Caco-2 (cell line): ENCODE measurements at regions not wholly inside any gene's neighbourhood (a gene's known extent, or its start where the extent isn't known, plus 50 kb on each side); places are given as distances from the start of the nearest gene placed in this dataset.

ENCODE experiments used
- BruUV-seq: library from RNA; stranded (reverse); fragments of 400-500 nt; replicated peaks from 2 replicates; lab custom pipeline; 2021; lab: Mats Ljungman, UMichigan
- CTCF ChIA-PET: fragments of 300-600 bp; sonication (Branson Sonifier 250); formaldehyde crosslinking; loops from one replicate; lab custom pipeline; 2022; ENCODE audit warnings: antibody characterized with exemption; lab: Charles Lee
- POLR2A ChIA-PET: fragments of 300-600 bp; sonication (Branson Sonifier 250); formaldehyde crosslinking; loops from one replicate; lab custom pipeline; 2022; ENCODE audit warnings: antibody characterized with exemption; lab: Charles Lee
- DNase-seq, 2 experiments: peaks; one replicate each; pipeline versions ENCODE4 v3.0.0 to v3.0.0-alpha.2; 2020 to 2022
- H3K27me3 ChIP-seq: replicated peaks from 2 replicates; pipeline ENCODE4 v1.6.0; 2011; ENCODE audit warnings: low read length; ENCODE audit not compliant: control insufficient read depth, insufficient read depth
- H3K36me3 ChIP-seq: 2 replicates; pipeline ENCODE4 v1.5.1; 2011; ENCODE audit warnings: low read length; ENCODE audit not compliant: control insufficient read depth, insufficient read depth
- H3K4me1 ChIP-seq: fragments of 250-450 bp; sonication (Bioruptor Pico); 2 replicates; pipeline ENCODE4 v1.5.1; 2020; ENCODE audit warnings: mild to moderate bottlenecking
- H3K4me3 ChIP-seq: 2 replicates; pipeline ENCODE4 v1.5.1; 2011; ENCODE audit warnings: low read depth, mild to moderate bottlenecking, control low read depth, low read length
- H3K9me3 ChIP-seq: fragments of 250-450 bp; sonication (Bioruptor Pico); 2 replicates; pipeline ENCODE4 v1.5.1; 2020; ENCODE audit warnings: mild to moderate bottlenecking, moderate library complexity
- H3K27ac Mint-ChIP-seq: one replicate; pipeline ENCODE4 v1.8.0; 2022; ENCODE audit warnings: mixed read lengths; ENCODE audit not compliant: unreplicated experiment
- H3K27me3 Mint-ChIP-seq: one replicate; pipeline ENCODE4 v1.8.0; 2022; ENCODE audit warnings: mixed read lengths; ENCODE audit not compliant: insufficient read depth, unreplicated experiment
- H3K36me3 Mint-ChIP-seq: one replicate; pipeline ENCODE4 v1.8.0; 2022; ENCODE audit warnings: mild to moderate bottlenecking, mixed read lengths; ENCODE audit not compliant: insufficient read depth, unreplicated experiment
- H3K4me1 Mint-ChIP-seq: one replicate; pipeline ENCODE4 v1.8.0; 2022; ENCODE audit warnings: low read depth, mixed read lengths; ENCODE audit not compliant: unreplicated experiment
- H3K4me3 Mint-ChIP-seq: one replicate; pipeline ENCODE4 v1.8.0; 2022; ENCODE audit warnings: mild to moderate bottlenecking, moderate library complexity, mixed read lengths; ENCODE audit not compliant: unreplicated experiment
- H3K9me3 Mint-ChIP-seq: one replicate; pipeline ENCODE4 v1.8.0; 2022; ENCODE audit warnings: mixed read lengths; ENCODE audit not compliant: unreplicated experiment
- intact Hi-C: fragments of 100-400 bp; cut with micrococcal nuclease; formaldehyde crosslinking; loops from one replicate; pipeline ENCODE4 v1.10.0; 2022; ENCODE audit not compliant: unreplicated experiment
- TF ChIP-seq, protein P1 (sequence below), 2 experiments: fragments of 200-600 bp in 1 of 2; IDR thresholded peaks; 1 replicate in 1 of 2; 2 replicates in 1 of 2; pipeline versions ENCODE4 v1.5.1 to v1.8.0; 2011 to 2022; ENCODE audit warnings: antibody characterized with exemption in 1 of 2, control low read depth in 1 of 2, inconsistent platforms in 1 of 2, low read depth in 1 of 2, low read length in 1 of 2, mild to moderate bottlenecking in 1 of 2, moderate library complexity in 1 of 2; ENCODE audit not compliant: insufficient read depth in 1 of 2, severe bottlenecking in 1 of 2, unreplicated experiment in 1 of 2

DNA sequence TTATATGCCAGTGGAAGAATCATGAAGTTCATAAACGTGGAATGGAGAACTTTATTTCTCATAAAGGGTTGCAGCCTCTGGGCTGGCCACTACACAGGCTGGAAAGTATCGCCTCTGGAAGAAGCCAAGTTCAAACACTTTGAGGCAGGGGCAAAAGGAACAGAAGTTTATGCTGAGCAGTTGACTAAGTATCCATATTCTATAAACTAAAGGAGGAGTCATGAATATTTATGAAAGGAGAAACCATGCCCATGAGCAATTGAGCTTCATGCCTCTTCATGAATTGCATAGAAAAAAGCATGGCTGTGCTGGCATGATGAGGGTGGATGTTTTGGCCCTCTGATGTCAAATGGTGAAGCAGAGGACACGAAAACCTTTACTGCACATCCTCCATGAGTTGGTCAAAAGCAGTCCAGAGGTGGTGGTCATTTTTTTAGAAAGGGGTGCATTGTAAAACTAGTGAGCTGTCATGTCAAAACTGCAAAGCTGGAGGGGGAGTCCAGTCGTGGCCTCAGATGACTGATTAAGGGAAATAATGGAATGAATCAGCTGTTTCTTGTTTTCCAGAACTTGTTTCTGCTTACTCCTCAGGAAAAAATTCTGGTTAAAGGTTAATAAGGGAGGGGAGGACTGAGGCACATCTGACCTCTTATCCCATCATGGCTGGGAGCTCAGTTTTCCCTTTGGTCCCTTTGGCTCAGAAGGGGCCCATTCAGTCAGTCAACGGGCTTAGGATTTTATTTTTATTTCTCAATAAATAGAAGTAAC, 276.7 kb downstream of the CHL1 start:
- H3K36me3 Mint-ChIP-seq: no peaks in the 10 kb centered on the region

DNA sequence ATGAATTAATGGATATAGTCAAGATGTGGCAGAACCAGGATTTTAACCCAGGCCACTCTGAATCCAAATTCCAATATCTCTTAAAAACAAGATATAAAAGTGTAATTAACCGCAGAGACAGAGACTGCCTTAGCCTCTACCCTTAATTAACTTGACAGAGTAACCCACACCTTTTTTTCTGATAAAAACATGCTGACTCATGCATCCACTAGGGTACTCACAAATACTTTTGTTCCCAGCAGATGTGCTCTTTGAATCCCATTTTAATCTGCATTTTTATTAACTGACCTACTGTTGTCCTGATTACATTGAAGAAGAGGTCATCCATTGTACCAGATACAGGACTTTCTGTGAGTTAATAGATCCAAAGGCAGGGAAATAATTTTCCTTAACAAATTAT, 278.3 kb downstream of the CHL1 start:
- no peaks in the 10 kb centered on the region for H3K36me3 Mint-ChIP-seq

More for the DNA sequence above, 276.7 kb downstream of the CHL1 start:
- Histone ChIP-seq H3K27me3 (no peaks in the 10 kb centered on the region), H3K9me3 (no peaks in the 10 kb centered on the region), H3K36me3 (no peaks in the 10 kb centered on the region), H3K4me1 (no peaks in the 10 kb centered on the region), H3K4me3 (no peak overlapping the region)
- DNase-seq: no peak
- TF ChIP-seq, protein P1, sequence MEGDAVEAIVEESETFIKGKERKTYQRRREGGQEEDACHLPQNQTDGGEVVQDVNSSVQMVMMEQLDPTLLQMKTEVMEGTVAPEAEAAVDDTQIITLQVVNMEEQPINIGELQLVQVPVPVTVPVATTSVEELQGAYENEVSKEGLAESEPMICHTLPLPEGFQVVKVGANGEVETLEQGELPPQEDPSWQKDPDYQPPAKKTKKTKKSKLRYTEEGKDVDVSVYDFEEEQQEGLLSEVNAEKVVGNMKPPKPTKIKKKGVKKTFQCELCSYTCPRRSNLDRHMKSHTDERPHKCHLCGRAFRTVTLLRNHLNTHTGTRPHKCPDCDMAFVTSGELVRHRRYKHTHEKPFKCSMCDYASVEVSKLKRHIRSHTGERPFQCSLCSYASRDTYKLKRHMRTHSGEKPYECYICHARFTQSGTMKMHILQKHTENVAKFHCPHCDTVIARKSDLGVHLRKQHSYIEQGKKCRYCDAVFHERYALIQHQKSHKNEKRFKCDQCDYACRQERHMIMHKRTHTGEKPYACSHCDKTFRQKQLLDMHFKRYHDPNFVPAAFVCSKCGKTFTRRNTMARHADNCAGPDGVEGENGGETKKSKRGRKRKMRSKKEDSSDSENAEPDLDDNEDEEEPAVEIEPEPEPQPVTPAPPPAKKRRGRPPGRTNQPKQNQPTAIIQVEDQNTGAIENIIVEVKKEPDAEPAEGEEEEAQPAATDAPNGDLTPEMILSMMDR (IDR thresholded peaks at IDR 0.05; ENCODE audit: insufficient read depth in 1 of 2, low read depth in 1 of 2, low read length in 1 of 2, severe bottlenecking in 1 of 2, unreplicated experiment in 1 of 2): no peak
- CTCF ChIA-PET: no interaction called here
- Mint-ChIP-seq H3K27ac (no peak overlapping the region), H3K4me1 (no peaks in the 10 kb centered on the region), H3K27me3 (no peaks in the 10 kb centered on the region), H3K4me3 (no peak overlapping the region), H3K9me3 (peaks cover 25% of the 10 kb centered on the region)
- POLR2A ChIA-PET: no interaction called here
- intact Hi-C loops: no loop called here
- BruUV-seq: no TSS peak

DNA sequence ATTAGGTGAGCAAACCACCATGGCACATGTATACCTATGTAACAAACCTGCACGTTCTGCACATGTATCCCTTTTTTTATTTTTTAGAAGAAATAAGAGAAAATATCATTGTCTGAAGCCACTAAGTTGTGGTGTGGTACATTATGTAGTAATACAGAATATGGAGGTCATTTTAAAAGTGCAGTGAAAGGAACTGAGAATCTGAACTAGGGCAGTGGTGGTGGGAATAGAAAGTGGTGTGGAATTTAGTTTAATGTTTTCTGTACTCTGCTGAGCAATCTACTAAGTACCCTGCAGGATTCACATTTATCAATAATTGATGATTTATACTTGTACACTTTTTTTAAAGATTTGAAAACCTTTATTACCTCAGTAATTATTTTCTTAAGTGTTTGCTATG, 283.5 kb downstream of the CHL1 start:
- no peaks in the 10 kb centered on the region for H3K27me3 Mint-ChIP-seq
- CTCF ChIA-PET: no interaction called here
- no peak overlapping the region for H3K4me3 Mint-ChIP-seq
- no TSS peak for BruUV-seq
- no peaks in the 10 kb centered on the region for H3K36me3 Mint-ChIP-seq
- POLR2A ChIA-PET: no interaction called here
- no peaks in the 10 kb centered on the region for H3K4me1 Mint-ChIP-seq
- no peak overlapping the region for H3K27ac Mint-ChIP-seq
- Histone ChIP-seq H3K36me3 (no peaks in the 10 kb centered on the region), H3K9me3 (no peaks in the 10 kb centered on the region), H3K27me3 (no peaks in the 10 kb centered on the region), H3K4me3 (no peak overlapping the region), H3K4me1 (no peaks in the 10 kb centered on the region)
- intact Hi-C loops: no loop called here
- TF ChIP-seq, protein P1 (IDR thresholded peaks at IDR 0.05; ENCODE audit: insufficient read depth in 1 of 2, low read depth in 1 of 2, low read length in 1 of 2, severe bottlenecking in 1 of 2, unreplicated experiment in 1 of 2): no peak
- DNase-seq: no peak
- H3K9me3 Mint-ChIP-seq: peaks cover 9% of the 10 kb centered on the region

More for the DNA sequence above, 278.3 kb downstream of the CHL1 start:
- H3K4me1 Mint-ChIP-seq: no peaks in the 10 kb centered on the region
- no TSS peak for BruUV-seq
- Histone ChIP-seq H3K36me3 (no peaks in the 10 kb centered on the region), H3K4me3 (no peak overlapping the region), H3K4me1 (no peaks in the 10 kb centered on the region), H3K9me3 (no peaks in the 10 kb centered on the region), H3K27me3 (no peaks in the 10 kb centered on the region)
- H3K4me3 Mint-ChIP-seq: no peak overlapping the region
- intact Hi-C loops: no loop called here
- no peak overlapping the region for H3K27ac Mint-ChIP-seq
- ChIA-PET CTCF (no interaction called here), POLR2A (no interaction called here)
- TF ChIP-seq, protein P1 (IDR thresholded peaks at IDR 0.05; ENCODE audit: insufficient read depth in 1 of 2, low read depth in 1 of 2, low read length in 1 of 2, severe bottlenecking in 1 of 2, unreplicated experiment in 1 of 2): no peak
- DNase-seq: no peak
- peaks cover 21% of the 10 kb centered on the region for H3K9me3 Mint-ChIP-seq
- no peaks in the 10 kb centered on the region for H3K27me3 Mint-ChIP-seq
